Right atrium auricular region (tissue), 2 donors: ENCODE measurements at regions not wholly inside any gene's neighbourhood (a gene's known extent, or its start where the extent isn't known, plus 50 kb on each side); places are given as distances from the start of the nearest gene placed in this dataset.
A peak's percentile ranks its signal among the peaks of the same experiment; 100 is the strongest.

ENCODE experiments used
- DNase-seq: peaks from one replicate; pipeline ENCODE4 v3.0.0-alpha.2; 2019; ENCODE audit warnings: low spot score
- H3K27ac ChIP-seq, 2 donors: fragments of 200-600 bp; sonication (generic); 1 replicate in 1 of 2; 2 replicates in 1 of 2; pipeline ENCODE4 v1.5.1; 2016 to 2019
- H3K27me3 ChIP-seq, 2 donors: fragments of 200-600 bp; sonication (generic); one replicate each; pipeline versions ENCODE4 v1.5.1 to v1.6.0; 2017 to 2019
- H3K36me3 ChIP-seq: fragments of 200-600 bp; sonication (generic); one replicate; pipeline ENCODE4 v1.5.1; 2016
- H3K4me1 ChIP-seq, 2 donors: fragments of 200-600 bp; sonication (generic); one replicate each; pipeline versions ENCODE4 v1.5.1 to v1.6.0; 2017 to 2019
- H3K4me3 ChIP-seq, 2 donors: fragments of 200-600 bp; sonication (generic); 1 replicate in 1 of 2; 2 replicates in 1 of 2; pipeline ENCODE4 v1.5.1; 2017 to 2019; ENCODE audit warnings: mild to moderate bottlenecking in 1 of 2, moderate library complexity in 1 of 2
- H3K9me3 ChIP-seq, 2 donors: fragments of 200-600 bp; sonication (generic); one replicate each; pipeline ENCODE4 v1.5.1; 2019
- CTCF ChIP-seq, 2 donors: fragments of 200-600 bp; sonication (generic); IDR thresholded peaks; one replicate each; pipeline ENCODE4 v1.5.1; 2019; ENCODE audit warnings: antibody characterized with exemption in 2 of 2

- no peak for DNase-seq
- no peak for TF ChIP-seq CTCF (IDR thresholded peaks at IDR 0.05)
These were observed 62.8 kb downstream of the SYNE3 start for GRCh38 chr14:95453713-95453980.

GRCh38 chr14:95452893-95453712, 63.3 kb downstream of the SYNE3 start:
- Histone ChIP-seq H3K27ac (no peak overlapping the region), H3K4me1 (peaks cover 0 to 10% of the 10 kb centered on the region in 2 donors), H3K4me3 (no peak overlapping the region), H3K27me3 (no peaks in the 10 kb centered on the region), H3K9me3 (no peaks in the 10 kb centered on the region), H3K36me3 (peaks cover 57% of the 10 kb centered on the region)
- no peak for TF ChIP-seq CTCF (IDR thresholded peaks at IDR 0.05)
- DNase-seq = no peak

More at GRCh38 chr14:95453713-95453980, 62.8 kb downstream of the SYNE3 start:
- Histone ChIP-seq H3K27me3 (no peaks in the 10 kb centered on the region), H3K27ac (no peak overlapping the region), H3K4me1 (peaks cover 0 to 14% of the 10 kb centered on the region in 2 donors), H3K36me3 (peaks cover 56% of the 10 kb centered on the region), H3K4me3 (no peak overlapping the region), H3K9me3 (no peaks in the 10 kb centered on the region)

GRCh38 chr14:95452176-95452892, 64.1 kb downstream of the SYNE3 start:
- no peak for DNase-seq
- Histone ChIP-seq H3K27ac (no peak overlapping the region), H3K4me1 (peaks cover 0 to 4% of the 10 kb centered on the region in 2 donors), H3K27me3 (no peaks in the 10 kb centered on the region), H3K9me3 (no peaks in the 10 kb centered on the region), H3K4me3 (no peak overlapping the region), H3K36me3 (peaks cover 61% of the 10 kb centered on the region)
- peak in 1 of 2 donors; percentile 32 for TF ChIP-seq CTCF (IDR thresholded peaks at IDR 0.05)

GRCh38 chr14:95449131-95449530, 67.3 kb downstream of the SYNE3 start:
- TF ChIP-seq CTCF (IDR thresholded peaks at IDR 0.05) = no peak
- Histone ChIP-seq H3K27me3 (no peaks in the 10 kb centered on the region), H3K9me3 (no peaks in the 10 kb centered on the region), H3K4me1 (no peaks in the 10 kb centered on the region), H3K27ac (no peak overlapping the region), H3K4me3 (no peak overlapping the region), H3K36me3 (peaks cover 45% of the 10 kb centered on the region)
- DNase-seq = no peak

- peaks cover 38% of the 10 kb centered on the region for H3K36me3 ChIP-seq
These were observed 70.0 kb downstream of the SYNE3 start for GRCh38 chr14:95446470-95446869.

More at GRCh38 chr14:95446470-95446869, 70.0 kb downstream of the SYNE3 start:
- no peaks in the 10 kb centered on the region for H3K27me3 ChIP-seq
- no peak overlapping the region for H3K4me3 ChIP-seq
- no peaks in the 10 kb centered on the region for H3K4me1 ChIP-seq
- H3K9me3 ChIP-seq = no peaks in the 10 kb centered on the region
- no peak for TF ChIP-seq CTCF (IDR thresholded peaks at IDR 0.05)
- no peak for DNase-seq
- H3K27ac ChIP-seq = no peak overlapping the region
